ENCODE measurements at regions not wholly inside any gene's neighbourhood (a gene's known extent, or its start where the extent isn't known, plus 50 kb on each side); places are given as distances from the start of the nearest gene placed in this dataset.
A peak's percentile ranks its signal among the peaks of the same experiment; 100 is the strongest.

DNA sequence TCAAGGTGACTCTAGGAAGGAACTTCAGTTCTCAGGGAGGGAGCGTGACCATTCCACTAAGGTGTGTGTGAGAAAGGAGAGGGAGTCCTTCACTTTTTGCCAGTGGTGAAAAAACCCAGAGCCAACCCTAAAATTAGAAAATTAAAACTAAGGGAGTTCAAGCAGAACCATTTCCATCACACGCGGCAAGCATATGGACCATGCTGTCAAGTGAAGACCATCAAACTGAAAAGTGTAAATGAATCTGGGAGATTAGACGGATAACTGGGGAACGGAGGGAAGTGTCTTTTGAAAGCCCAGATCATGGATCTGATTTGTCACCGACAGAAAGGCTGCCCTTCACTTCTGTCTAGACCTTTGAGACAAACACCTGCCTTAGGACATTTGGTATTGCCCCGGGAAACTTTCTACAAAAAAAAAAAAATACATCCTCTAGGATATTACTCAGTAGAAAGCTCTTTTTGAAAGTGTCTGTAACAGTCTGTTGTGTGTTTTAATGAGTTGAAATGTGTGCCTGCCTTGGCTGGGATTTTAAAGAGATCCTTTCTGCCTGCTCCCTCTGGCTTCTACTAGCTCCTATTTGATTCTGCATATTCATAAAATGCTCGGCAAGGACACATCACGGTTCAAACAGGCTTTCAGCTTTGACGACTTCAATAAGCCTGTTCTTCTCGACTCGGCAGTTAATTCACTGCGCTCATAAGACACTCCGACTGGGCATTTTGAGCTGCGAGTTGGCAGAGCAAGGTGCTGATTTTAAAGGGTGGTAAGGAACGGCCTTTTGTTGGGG, 81.4 kb upstream of the ERCC4 start:
- Histone ChIP-seq H2AFZ (ENCODE audit: low read length) (no peak overlapping the region), H3K36me3 (ENCODE audit: insufficient read depth, low read length) (no peaks in the 10 kb centered on the region), H3K9ac (ENCODE audit: low read length) (no peak overlapping the region), H3F3A (ENCODE audit: insufficient read depth, low read length) (no peaks in the 10 kb centered on the region), H3K9me3 (ENCODE audit: low read length) (no peaks in the 10 kb centered on the region), H3K27ac (ENCODE audit: low read depth, low read length, poor library complexity, severe bottlenecking) (no peak overlapping the region), H3K4me3 (ENCODE audit: low read depth, low read length, poor library complexity, severe bottlenecking) (no peak overlapping the region), H3K4me2 (ENCODE audit: low read length) (no peak overlapping the region), H3K27me3 (ENCODE audit: insufficient read depth, low read length) (0 out of 2 replicates have a peak, but pooled peaks cover 6% of the 10 kb centered on the region), H4K20me1 (ENCODE audit: insufficient read depth, low read length) (no peaks in the 10 kb centered on the region), H3K9me2 (ENCODE audit: low read depth, low read length) (no peaks in the 10 kb centered on the region), H3K4me1 (ENCODE audit: insufficient read depth, low read length, severe bottlenecking) (no peaks in the 10 kb centered on the region), H3K79me2 (ENCODE audit: insufficient read depth, low read length) (no peaks in the 10 kb centered on the region)
- TF ChIP-seq, protein P1, sequence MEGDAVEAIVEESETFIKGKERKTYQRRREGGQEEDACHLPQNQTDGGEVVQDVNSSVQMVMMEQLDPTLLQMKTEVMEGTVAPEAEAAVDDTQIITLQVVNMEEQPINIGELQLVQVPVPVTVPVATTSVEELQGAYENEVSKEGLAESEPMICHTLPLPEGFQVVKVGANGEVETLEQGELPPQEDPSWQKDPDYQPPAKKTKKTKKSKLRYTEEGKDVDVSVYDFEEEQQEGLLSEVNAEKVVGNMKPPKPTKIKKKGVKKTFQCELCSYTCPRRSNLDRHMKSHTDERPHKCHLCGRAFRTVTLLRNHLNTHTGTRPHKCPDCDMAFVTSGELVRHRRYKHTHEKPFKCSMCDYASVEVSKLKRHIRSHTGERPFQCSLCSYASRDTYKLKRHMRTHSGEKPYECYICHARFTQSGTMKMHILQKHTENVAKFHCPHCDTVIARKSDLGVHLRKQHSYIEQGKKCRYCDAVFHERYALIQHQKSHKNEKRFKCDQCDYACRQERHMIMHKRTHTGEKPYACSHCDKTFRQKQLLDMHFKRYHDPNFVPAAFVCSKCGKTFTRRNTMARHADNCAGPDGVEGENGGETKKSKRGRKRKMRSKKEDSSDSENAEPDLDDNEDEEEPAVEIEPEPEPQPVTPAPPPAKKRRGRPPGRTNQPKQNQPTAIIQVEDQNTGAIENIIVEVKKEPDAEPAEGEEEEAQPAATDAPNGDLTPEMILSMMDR (IDR thresholded peaks at IDR 0.05; ENCODE audit: low read length), result no peak
- no peak for TF ChIP-seq EZH2 (IDR thresholded peaks at IDR 0.05; ENCODE audit: borderline replicate concordance, low read length)

DNA sequence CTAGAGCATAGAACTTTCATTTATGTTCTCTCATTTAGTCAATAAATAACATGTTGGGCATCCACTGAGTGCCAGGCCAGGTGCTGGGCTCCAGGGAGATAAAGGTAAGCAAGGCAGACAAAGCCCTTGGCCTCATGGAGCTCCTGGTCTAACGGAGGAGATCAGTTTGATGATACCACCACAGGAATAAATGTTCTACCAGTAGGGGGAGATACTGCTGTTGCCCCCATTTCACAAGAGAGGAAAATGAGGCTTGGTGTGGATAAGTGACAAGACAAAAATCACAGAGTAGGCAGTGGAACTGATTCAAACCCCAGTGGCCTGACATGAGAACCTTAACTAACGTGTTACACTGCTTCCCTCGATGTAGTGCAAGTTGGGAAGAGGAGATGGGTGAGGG, 80.4 kb upstream of the ERCC4 start:
- H3K9ac ChIP-seq (ENCODE audit: low read length), result no peak overlapping the region
- no peaks in the 10 kb centered on the region for H3K9me3 ChIP-seq (ENCODE audit: low read length)
- H3K9me2 ChIP-seq (ENCODE audit: low read depth, low read length), result no peaks in the 10 kb centered on the region
- TF ChIP-seq, protein P1 (IDR thresholded peaks at IDR 0.05; ENCODE audit: low read length), result peak; percentile 51; the same call in 1 of the 2 replicates
- TF ChIP-seq EZH2 (IDR thresholded peaks at IDR 0.05; ENCODE audit: borderline replicate concordance, low read length), result no peak
- H3K4me2 ChIP-seq (ENCODE audit: low read length), result no peak overlapping the region
- H3K36me3 ChIP-seq (ENCODE audit: insufficient read depth, low read length), result no peaks in the 10 kb centered on the region
- no peak overlapping the region for H3K27ac ChIP-seq (ENCODE audit: low read depth, low read length, poor library complexity, severe bottlenecking)
- no peaks in the 10 kb centered on the region for H3K79me2 ChIP-seq (ENCODE audit: insufficient read depth, low read length)
- 0 out of 2 replicates have a peak, but pooled peaks cover 6% of the 10 kb centered on the region for H3K27me3 ChIP-seq (ENCODE audit: insufficient read depth, low read length)
- no peak overlapping the region; the same call in 1 of the 2 replicates for H2AFZ ChIP-seq (ENCODE audit: low read length)
- no peaks in the 10 kb centered on the region for H3K4me1 ChIP-seq (ENCODE audit: insufficient read depth, low read length, severe bottlenecking)
- no peaks in the 10 kb centered on the region for H4K20me1 ChIP-seq (ENCODE audit: insufficient read depth, low read length)
- no peak overlapping the region for H3K4me3 ChIP-seq (ENCODE audit: low read depth, low read length, poor library complexity, severe bottlenecking)
- no peaks in the 10 kb centered on the region for H3F3A ChIP-seq (ENCODE audit: insufficient read depth, low read length)

DNA sequence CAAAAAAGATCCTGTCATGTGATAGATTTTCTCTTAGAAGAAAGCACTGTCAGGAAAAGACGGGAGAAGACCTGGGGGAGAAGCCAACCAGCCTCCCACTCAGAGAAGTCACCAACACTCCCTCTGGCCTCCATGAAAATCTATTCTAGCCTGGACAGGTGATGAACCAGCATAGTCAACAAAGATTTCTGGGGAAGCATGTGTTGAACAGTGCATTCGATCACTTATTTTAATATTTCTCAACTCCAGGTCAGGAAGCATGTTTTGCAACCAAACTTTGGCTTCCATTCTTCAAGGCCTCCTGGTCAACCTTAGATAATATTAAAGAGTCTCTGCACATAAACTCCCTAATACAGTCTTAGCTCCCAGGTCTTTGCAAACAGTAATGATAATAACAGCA, 74.7 kb upstream of the ERCC4 start:
- Histone ChIP-seq H3K79me2 (ENCODE audit: insufficient read depth, low read length) (no peaks in the 10 kb centered on the region), H3K27ac (ENCODE audit: low read depth, low read length, poor library complexity, severe bottlenecking) (no peak overlapping the region), H3K4me2 (ENCODE audit: low read length) (no peak overlapping the region), H3K27me3 (ENCODE audit: insufficient read depth, low read length) (no peaks in the 10 kb centered on the region; the same call in 1 of the 2 replicates), H2AFZ (ENCODE audit: low read length) (no peak overlapping the region), H3K4me3 (ENCODE audit: low read depth, low read length, poor library complexity, severe bottlenecking) (no peak overlapping the region), H3K9ac (ENCODE audit: low read length) (no peak overlapping the region), H3K9me3 (ENCODE audit: low read length) (no peaks in the 10 kb centered on the region), H4K20me1 (ENCODE audit: insufficient read depth, low read length) (no peaks in the 10 kb centered on the region), H3K4me1 (ENCODE audit: insufficient read depth, low read length, severe bottlenecking) (no peaks in the 10 kb centered on the region), H3K9me2 (ENCODE audit: low read depth, low read length) (no peaks in the 10 kb centered on the region), H3K36me3 (ENCODE audit: insufficient read depth, low read length) (no peaks in the 10 kb centered on the region), H3F3A (ENCODE audit: insufficient read depth, low read length) (no peaks in the 10 kb centered on the region)
- no peak for TF ChIP-seq EZH2 (IDR thresholded peaks at IDR 0.05; ENCODE audit: borderline replicate concordance, low read length)
- TF ChIP-seq, protein P1 (IDR thresholded peaks at IDR 0.05; ENCODE audit: low read length), result no peak
